Stomach (tissue), 4 donors: ENCODE measurements at regions not wholly inside any gene's neighbourhood (a gene's known extent, or its start where the extent isn't known, plus 50 kb on each side); places are given as distances from the start of the nearest gene placed in this dataset.

Source experiments
- EP300 ChIP-seq: sonication (generic); formaldehyde crosslinking; IDR thresholded peaks from one replicate; pipeline ENCODE4 v1.6.1; 2017; ENCODE audit warnings: antibody characterized with exemption
- POLR2A ChIP-seq, 4 donors: fragments of 450-650 bp; IDR thresholded peaks; one replicate each; pipeline ENCODE4 v1.6.1; 2016; ENCODE audit warnings: antibody characterized with exemption in 4 of 4, control low read depth in 2 of 4, mild to moderate bottlenecking in 1 of 4, moderate library complexity in 1 of 4

- TF ChIP-seq EP300, result no peak
- no peak for TF ChIP-seq POLR2A (IDR thresholded peaks at IDR 0.05)
Observed at GRCh38 chr3:34876997-34877396, 762.3 kb upstream of the ARPP21 start.
